Stomach (tissue), 4 donors: ENCODE measurements at regions not wholly inside any gene's neighbourhood (a gene's known extent, or its start where the extent isn't known, plus 50 kb on each side); places are given as distances from the start of the nearest gene placed in this dataset.
"Not testable (repeated sequence)": the region's sequence is repeated elsewhere in the genome, so short reads cannot be mapped to it uniquely, and the experiment has no call there.

Experiments used
- POLR2A ChIP-seq, 4 donors: fragments of 450-650 bp; IDR thresholded peaks; one replicate each; pipeline ENCODE4 v1.6.1; 2016; ENCODE audit warnings: antibody characterized with exemption in 4 of 4, control low read depth in 2 of 4, mild to moderate bottlenecking in 1 of 4, moderate library complexity in 1 of 4
- POLR2AphosphoS5 ChIP-seq, 3 donors: sonication (generic); formaldehyde crosslinking; IDR thresholded peaks; one replicate each; pipeline ENCODE4 v1.6.1; 2016; ENCODE audit warnings: antibody characterized with exemption in 3 of 3
- TF ChIP-seq, protein P1 (sequence below), 7 experiments: fragments of 450-650 bp in 4 of 7; fragments of 200-600 bp in 3 of 7; sonication (generic) in 3 of 7; IDR thresholded peaks; one replicate each; pipeline ENCODE4 v1.5.1; 2016 to 2019; ENCODE audit warnings: antibody characterized with exemption in 7 of 7, control low read depth in 2 of 7, mild to moderate bottlenecking in 1 of 7

DNA sequence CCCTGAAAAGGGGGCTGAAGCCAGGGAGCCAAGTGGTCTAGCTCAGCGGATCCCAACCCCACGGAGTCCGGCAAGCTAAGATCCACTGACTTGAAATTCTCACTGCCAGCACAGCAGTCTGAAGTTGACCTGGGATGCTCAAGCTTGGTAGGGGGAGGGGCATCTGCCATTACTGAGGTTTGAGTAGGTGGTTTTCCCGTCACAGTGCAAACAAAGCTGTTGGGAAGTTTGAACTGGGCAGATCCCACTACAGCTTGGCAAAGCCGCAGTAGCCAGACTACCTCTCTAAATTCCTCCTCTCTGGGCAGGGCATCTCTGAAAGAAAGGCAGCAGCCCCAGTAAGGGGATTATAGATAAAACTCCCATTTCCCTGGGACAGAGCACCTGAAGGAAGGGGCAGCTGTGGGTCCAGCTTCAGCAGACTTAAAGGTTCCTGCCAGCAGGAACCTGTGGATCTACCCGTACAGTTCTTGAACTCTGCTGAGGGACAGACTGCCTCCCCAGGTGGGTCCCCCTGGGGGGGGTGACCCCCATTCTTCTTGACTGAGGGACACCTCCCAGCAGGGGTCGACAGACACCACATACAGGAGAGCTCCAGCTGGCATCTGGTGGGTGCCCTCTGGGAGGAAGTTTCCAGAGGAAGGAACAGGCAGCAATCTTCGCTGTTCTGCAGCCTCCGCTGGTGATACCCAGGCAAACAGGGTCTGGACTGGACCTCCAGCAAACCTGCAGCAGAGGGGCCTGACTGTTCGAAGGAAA lies 156.4 kb upstream of the ETV3 start:
- not testable (repeated sequence) for TF ChIP-seq POLR2AphosphoS5, POLR2A (IDR thresholded peaks at IDR 0.05)
- TF ChIP-seq, protein P1, sequence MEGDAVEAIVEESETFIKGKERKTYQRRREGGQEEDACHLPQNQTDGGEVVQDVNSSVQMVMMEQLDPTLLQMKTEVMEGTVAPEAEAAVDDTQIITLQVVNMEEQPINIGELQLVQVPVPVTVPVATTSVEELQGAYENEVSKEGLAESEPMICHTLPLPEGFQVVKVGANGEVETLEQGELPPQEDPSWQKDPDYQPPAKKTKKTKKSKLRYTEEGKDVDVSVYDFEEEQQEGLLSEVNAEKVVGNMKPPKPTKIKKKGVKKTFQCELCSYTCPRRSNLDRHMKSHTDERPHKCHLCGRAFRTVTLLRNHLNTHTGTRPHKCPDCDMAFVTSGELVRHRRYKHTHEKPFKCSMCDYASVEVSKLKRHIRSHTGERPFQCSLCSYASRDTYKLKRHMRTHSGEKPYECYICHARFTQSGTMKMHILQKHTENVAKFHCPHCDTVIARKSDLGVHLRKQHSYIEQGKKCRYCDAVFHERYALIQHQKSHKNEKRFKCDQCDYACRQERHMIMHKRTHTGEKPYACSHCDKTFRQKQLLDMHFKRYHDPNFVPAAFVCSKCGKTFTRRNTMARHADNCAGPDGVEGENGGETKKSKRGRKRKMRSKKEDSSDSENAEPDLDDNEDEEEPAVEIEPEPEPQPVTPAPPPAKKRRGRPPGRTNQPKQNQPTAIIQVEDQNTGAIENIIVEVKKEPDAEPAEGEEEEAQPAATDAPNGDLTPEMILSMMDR (IDR thresholded peaks at IDR 0.05), result not testable (repeated sequence)
